Skin epidermis (tissue), 12 donors: ENCODE measurements at regions not wholly inside any gene's neighbourhood (a gene's known extent, or its start where the extent isn't known, plus 50 kb on each side); places are given as distances from the start of the nearest gene placed in this dataset.
"Not testable (repeated sequence)": the region's sequence is repeated elsewhere in the genome, so short reads cannot be mapped to it uniquely, and the experiment has no call there.

Experiments used
- H3K27ac ChIP-seq, 21 experiments: fragments of 200-600 bp; sonication (generic) in 11 of 21; one replicate each; pipeline ENCODE4 v1.5.0; 2020; ENCODE audit warnings: mild to moderate bottlenecking in 3 of 21, inconsistent platforms in 2 of 21, moderate library complexity in 2 of 21
- H3K4me3 ChIP-seq, 7 experiments: fragments of 200-600 bp; sonication (generic) in 2 of 7; one replicate each; pipeline ENCODE4 v1.5.0; 2020; ENCODE audit warnings: inconsistent platforms in 2 of 7, mild to moderate bottlenecking in 2 of 7, moderate library complexity in 1 of 7

- H3K4me3 ChIP-seq = no peak overlapping the region
Observed at GRCh38 chr13:54379461-54379860, 1350.8 kb downstream of the OLFM4 start.

GRCh38 chr13:54383604-54384003 lies 1355.0 kb downstream of the OLFM4 start:
- Histone ChIP-seq H3K27ac (no peak overlapping the region), H3K4me3 (no peak overlapping the region)

More at GRCh38 chr13:54379461-54379860, 1350.8 kb downstream of the OLFM4 start:
- H3K27ac ChIP-seq = no peak overlapping the region

- H3K4me3 ChIP-seq = no peak overlapping the region
- no peak overlapping the region for H3K27ac ChIP-seq
Observed at GRCh38 chr13:54387625-54388024, 1359.0 kb downstream of the OLFM4 start.

- H3K4me3 ChIP-seq = no peak overlapping the region
- H3K27ac ChIP-seq = no peak overlapping the region
Observed at GRCh38 chr13:54390841-54391240, 1362.2 kb downstream of the OLFM4 start.

- Histone ChIP-seq H3K27ac (no peak overlapping the region), H3K4me3 (no peak overlapping the region)
Observed at GRCh38 chr13:54394085-54394700, 1365.6 kb downstream of the OLFM4 start.

GRCh38 chr13:54394908-54395307 lies 1366.3 kb downstream of the OLFM4 start:
- H3K27ac ChIP-seq = no peak overlapping the region
- no peak overlapping the region for H3K4me3 ChIP-seq

GRCh38 chr13:54402495-54402894 lies 1373.9 kb downstream of the OLFM4 start:
- H3K27ac ChIP-seq = no peak overlapping the region
- no peak overlapping the region for H3K4me3 ChIP-seq

GRCh38 chr13:54415753-54416366 lies 1387.2 kb downstream of the OLFM4 start:
- no peak overlapping the region for H3K27ac ChIP-seq
- H3K4me3 ChIP-seq = no peak overlapping the region

- H3K27ac ChIP-seq, H3K4me3 ChIP-seq: not testable (repeated sequence)
Observed at GRCh38 chr13:54422946-54423345, 1394.3 kb downstream of the OLFM4 start.

- Histone ChIP-seq H3K4me3 (no peak overlapping the region), H3K27ac (no peak overlapping the region)
Observed at GRCh38 chr13:54424344-54424743, 1395.7 kb downstream of the OLFM4 start.

GRCh38 chr13:54433493-54434206 lies 1405.0 kb downstream of the OLFM4 start:
- Histone ChIP-seq H3K4me3 (no peak overlapping the region), H3K27ac (no peak overlapping the region)

- H3K27ac ChIP-seq, H3K4me3 ChIP-seq: not testable (repeated sequence)
Observed at GRCh38 chr13:54440853-54441400, 1412.3 kb downstream of the OLFM4 start.

GRCh38 chr13:54445453-54445852 lies 1416.8 kb downstream of the OLFM4 start:
- Histone ChIP-seq H3K4me3 (no peak overlapping the region), H3K27ac (no peak overlapping the region)

- no peak overlapping the region for H3K27ac ChIP-seq
- no peak overlapping the region for H3K4me3 ChIP-seq
Observed at GRCh38 chr13:54445865-54446264, 1417.3 kb downstream of the OLFM4 start.

GRCh38 chr13:54449922-54450321 lies 1421.3 kb downstream of the OLFM4 start:
- H3K27ac ChIP-seq = no peak overlapping the region
- no peak overlapping the region for H3K4me3 ChIP-seq

- H3K27ac ChIP-seq = no peak overlapping the region
- no peak overlapping the region for H3K4me3 ChIP-seq
Observed at GRCh38 chr13:54484166-54484565, 1455.6 kb downstream of the OLFM4 start.

GRCh38 chr13:54486421-54487166 lies 1458.0 kb downstream of the OLFM4 start:
- H3K4me3 ChIP-seq = no peak overlapping the region
- H3K27ac ChIP-seq = no peak overlapping the region

- Histone ChIP-seq H3K27ac (no peak overlapping the region), H3K4me3 (no peak overlapping the region)
Observed at GRCh38 chr13:54489359-54489758, 1460.7 kb downstream of the OLFM4 start.

- Histone ChIP-seq H3K27ac (no peak overlapping the region), H3K4me3 (no peak overlapping the region)
Observed at GRCh38 chr13:54492995-54493394, 1464.4 kb downstream of the OLFM4 start.

- Histone ChIP-seq H3K4me3 (no peak overlapping the region), H3K27ac (no peak overlapping the region)
Observed at GRCh38 chr13:54511366-54511765, 1482.8 kb downstream of the OLFM4 start.
